WERI-Rb-1 (cell line): ENCODE measurements at regions not wholly inside any gene's neighbourhood (a gene's known extent, or its start where the extent isn't known, plus 50 kb on each side); places are given as distances from the start of the nearest gene placed in this dataset.
A peak's percentile ranks its signal among the peaks of the same experiment; 100 is the strongest.

ENCODE experiments used
- DNase-seq: peaks from one replicate; pipeline ENCODE4 v3.0.0-alpha.2; 2020
- H3K27ac ChIP-seq: fragments of 250-450 bp; sonication (Bioruptor Pico); 2 replicates; pipeline ENCODE4 v1.5.1; 2020; ENCODE audit warnings: mild to moderate bottlenecking, moderate library complexity
- H3K27me3 ChIP-seq: fragments of 250-450 bp; sonication (Bioruptor Pico); 2 replicates; pipeline ENCODE4 v1.5.1; 2021; ENCODE audit warnings: mild to moderate bottlenecking, low read depth, moderate library complexity; ENCODE audit not compliant: insufficient read depth, severe bottlenecking
- H3K36me3 ChIP-seq: fragments of 250-450 bp; sonication (Bioruptor Pico); 2 replicates; pipeline ENCODE4 v1.5.1; 2020; ENCODE audit warnings: mild to moderate bottlenecking, moderate library complexity
- H3K4me3 ChIP-seq: 2 replicates; pipeline ENCODE4 v1.5.1; 2011; ENCODE audit warnings: low read depth, mild to moderate bottlenecking, control low read depth, low read length
- H3K9me3 ChIP-seq: fragments of 250-450 bp; sonication (Bioruptor Pico); 2 replicates; pipeline ENCODE4 v1.5.1; 2021; ENCODE audit warnings: mild to moderate bottlenecking, moderate library complexity; ENCODE audit not compliant: severe bottlenecking
- TF ChIP-seq, protein P1 (sequence below): IDR thresholded peaks from 2 replicates; pipeline ENCODE4 v1.5.1; 2011; ENCODE audit warnings: low read depth, mild to moderate bottlenecking, control low read depth, inconsistent platforms, low read length

GRCh38 chr14:42229976-42230375 lies 623.3 kb downstream of the LRFN5 start:
- Histone ChIP-seq H3K36me3 (no peaks in the 10 kb centered on the region), H3K27ac (no peak overlapping the region), H3K9me3 (no peaks in the 10 kb centered on the region), H3K27me3 (peaks cover 25% of the 10 kb centered on the region), H3K4me3 (no peak overlapping the region)
- no peak for DNase-seq
- TF ChIP-seq, protein P1, sequence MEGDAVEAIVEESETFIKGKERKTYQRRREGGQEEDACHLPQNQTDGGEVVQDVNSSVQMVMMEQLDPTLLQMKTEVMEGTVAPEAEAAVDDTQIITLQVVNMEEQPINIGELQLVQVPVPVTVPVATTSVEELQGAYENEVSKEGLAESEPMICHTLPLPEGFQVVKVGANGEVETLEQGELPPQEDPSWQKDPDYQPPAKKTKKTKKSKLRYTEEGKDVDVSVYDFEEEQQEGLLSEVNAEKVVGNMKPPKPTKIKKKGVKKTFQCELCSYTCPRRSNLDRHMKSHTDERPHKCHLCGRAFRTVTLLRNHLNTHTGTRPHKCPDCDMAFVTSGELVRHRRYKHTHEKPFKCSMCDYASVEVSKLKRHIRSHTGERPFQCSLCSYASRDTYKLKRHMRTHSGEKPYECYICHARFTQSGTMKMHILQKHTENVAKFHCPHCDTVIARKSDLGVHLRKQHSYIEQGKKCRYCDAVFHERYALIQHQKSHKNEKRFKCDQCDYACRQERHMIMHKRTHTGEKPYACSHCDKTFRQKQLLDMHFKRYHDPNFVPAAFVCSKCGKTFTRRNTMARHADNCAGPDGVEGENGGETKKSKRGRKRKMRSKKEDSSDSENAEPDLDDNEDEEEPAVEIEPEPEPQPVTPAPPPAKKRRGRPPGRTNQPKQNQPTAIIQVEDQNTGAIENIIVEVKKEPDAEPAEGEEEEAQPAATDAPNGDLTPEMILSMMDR: no peak

GRCh38 chr14:42229294-42229693 lies 622.6 kb downstream of the LRFN5 start:
- H3K4me3 ChIP-seq: no peak overlapping the region
- TF ChIP-seq, protein P1: no peak
- H3K9me3 ChIP-seq: no peaks in the 10 kb centered on the region

DNA sequence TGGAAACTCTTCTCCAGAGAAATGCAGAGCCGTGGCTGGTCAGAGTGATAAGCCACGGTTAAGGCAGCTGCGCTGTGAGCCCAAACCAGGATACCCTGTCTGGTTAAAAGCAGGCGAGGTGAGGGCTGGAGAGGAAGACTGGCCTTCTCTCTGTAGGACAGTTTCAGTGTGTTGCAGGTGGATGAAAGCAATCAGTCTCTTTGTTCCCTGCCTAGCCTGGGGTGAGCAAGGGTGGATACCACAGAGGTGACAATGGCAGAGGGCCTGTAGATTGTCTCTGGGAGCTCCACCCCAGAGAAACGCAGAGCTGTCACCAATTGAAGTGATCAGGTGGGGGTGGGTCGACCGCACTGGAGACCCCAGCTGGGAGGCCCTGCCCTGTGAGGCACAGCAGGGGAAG lies 621.9 kb downstream of the LRFN5 start:
- no peaks in the 10 kb centered on the region for H3K9me3 ChIP-seq
- no peak overlapping the region for H3K27ac ChIP-seq
- DNase-seq: no peak
- H3K27me3 ChIP-seq: peaks cover 23% of the 10 kb centered on the region
- H3K4me3 ChIP-seq: no peak overlapping the region
- TF ChIP-seq, protein P1: no peak
- no peaks in the 10 kb centered on the region for H3K36me3 ChIP-seq

More at GRCh38 chr14:42229294-42229693, 622.6 kb downstream of the LRFN5 start:
- Histone ChIP-seq H3K27me3 (peaks cover 23% of the 10 kb centered on the region), H3K36me3 (no peaks in the 10 kb centered on the region), H3K27ac (no peak overlapping the region)
- DNase-seq: no peak

GRCh38 chr14:42224053-42224888 lies 617.6 kb downstream of the LRFN5 start:
- no peak overlapping the region for H3K4me3 ChIP-seq
- H3K27ac ChIP-seq: no peak overlapping the region
- peak; percentile 69 for DNase-seq

GRCh38 chr14:42222924-42223471 lies 616.3 kb downstream of the LRFN5 start:
- H3K9me3 ChIP-seq: no peaks in the 10 kb centered on the region
- H3K27ac ChIP-seq: no peak overlapping the region
- no peaks in the 10 kb centered on the region for H3K36me3 ChIP-seq
- H3K4me3 ChIP-seq: no peak overlapping the region
- DNase-seq: no peak
- TF ChIP-seq, protein P1: no peak
- H3K27me3 ChIP-seq: peaks cover 11% of the 10 kb centered on the region

More at GRCh38 chr14:42224053-42224888, 617.6 kb downstream of the LRFN5 start:
- TF ChIP-seq, protein P1: peak; percentile 61
- Histone ChIP-seq H3K36me3 (no peaks in the 10 kb centered on the region), H3K27me3 (peaks cover 11% of the 10 kb centered on the region), H3K9me3 (no peaks in the 10 kb centered on the region)
